GM21423 (cell line): ENCODE measurements at regions not wholly inside any gene's neighbourhood (a gene's known extent, or its start where the extent isn't known, plus 50 kb on each side); places are given as distances from the start of the nearest gene placed in this dataset.
"Not testable (repeated sequence)": the region's sequence is repeated elsewhere in the genome, so short reads cannot be mapped to it uniquely, and the experiment has no call there.

Experiments used
- ATAC-seq: cut with Tn5 transposase; IDR thresholded peaks from one replicate; pipeline ENCODE4 v1.9.1; 2021; ENCODE audit warnings: mild to moderate bottlenecking, moderate library complexity; ENCODE audit not compliant: unreplicated experiment

- no peak for ATAC-seq
Measured at GRCh38 chr1:70553567-70553956, 142.5 kb downstream of the CTH start.

- no peak for ATAC-seq
Measured at GRCh38 chr1:70554341-70554740, 143.3 kb downstream of the CTH start.

- no peak for ATAC-seq
Measured at GRCh38 chr1:70556541-70556940, 145.5 kb downstream of the CTH start.

- no peak for ATAC-seq
Measured at GRCh38 chr1:70567167-70567566, 156.1 kb downstream of the CTH start.

GRCh38 chr1:70571191-70571590 is 160.1 kb downstream of the CTH start:
- ATAC-seq, result no peak

- ATAC-seq, result no peak
Measured at GRCh38 chr1:70573317-70573843, 162.3 kb downstream of the CTH start.

- ATAC-seq, result no peak
Measured at GRCh38 chr1:70581661-70582060, 170.6 kb downstream of the CTH start.

- peak; percentile 99 for ATAC-seq
Measured at GRCh38 chr1:70583522-70583921, 172.5 kb downstream of the CTH start.

- no peak for ATAC-seq
Measured at GRCh38 chr1:70586046-70586445, 175.0 kb downstream of the CTH start.

- no peak for ATAC-seq
Measured at GRCh38 chr1:70587872-70588366, 176.9 kb downstream of the CTH start.

GRCh38 chr1:70593551-70593950 is 182.5 kb downstream of the CTH start:
- not testable (repeated sequence) for ATAC-seq

GRCh38 chr1:70608815-70609214 is 197.7 kb downstream of the CTH start:
- no peak for ATAC-seq

GRCh38 chr1:70610164-70610563 is 199.1 kb downstream of the CTH start:
- ATAC-seq, result not testable (repeated sequence)

GRCh38 chr1:70616946-70617345 is 205.9 kb downstream of the CTH start:
- ATAC-seq, result no peak

GRCh38 chr1:70617728-70618127 is 206.7 kb downstream of the CTH start:
- ATAC-seq, result no peak

GRCh38 chr1:70627910-70628309 is 216.8 kb downstream of the CTH start:
- ATAC-seq, result no peak

- ATAC-seq, result no peak
Measured at GRCh38 chr1:70628973-70629372, 217.9 kb downstream of the CTH start.

- no peak for ATAC-seq
Measured at GRCh38 chr1:70633004-70633403, 221.9 kb downstream of the CTH start.

- no peak for ATAC-seq
Measured at GRCh38 chr1:70635868-70636267, 224.8 kb downstream of the CTH start.

GRCh38 chr1:70641868-70642267 is 230.8 kb downstream of the CTH start:
- no peak for ATAC-seq

GRCh38 chr1:70656361-70656760 is 245.3 kb downstream of the CTH start:
- no peak for ATAC-seq

- ATAC-seq, result no peak
Measured at GRCh38 chr1:70659891-70660290, 248.8 kb downstream of the CTH start.

- ATAC-seq, result no peak
Measured at GRCh38 chr1:70666381-70667140, 255.5 kb downstream of the CTH start.
